HG02610 (cell line): ENCODE measurements at regions not wholly inside any gene's neighbourhood (a gene's known extent, or its start where the extent isn't known, plus 50 kb on each side); places are given as distances from the start of the nearest gene placed in this dataset.

Experiments used
- ATAC-seq: cut with Tn5 transposase; IDR thresholded peaks from one replicate; pipeline ENCODE4 v1.9.1; 2021; ENCODE audit warnings: mild to moderate bottlenecking, moderate library complexity; ENCODE audit not compliant: unreplicated experiment

DNA sequence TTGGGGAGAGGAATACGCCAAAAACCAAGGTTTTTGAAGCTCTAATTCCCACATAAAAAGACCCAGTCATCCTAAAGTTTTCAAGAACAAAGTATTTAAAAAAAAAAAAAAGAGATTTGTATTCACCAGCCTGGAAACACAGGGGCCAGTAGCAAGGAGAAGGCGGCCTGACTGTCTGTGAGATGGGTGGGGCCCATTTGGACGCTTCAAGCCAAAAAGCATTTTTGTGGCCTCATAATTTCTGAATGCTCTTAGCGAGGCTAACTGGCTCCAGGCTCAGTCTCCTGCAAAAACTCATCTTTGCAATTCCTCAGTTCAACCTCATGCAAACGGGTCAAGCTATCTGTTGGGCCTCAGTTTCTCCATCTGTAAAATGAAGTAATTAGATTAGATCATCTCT, 514.1 kb downstream of the MED13L start:
- no peak for ATAC-seq

DNA sequence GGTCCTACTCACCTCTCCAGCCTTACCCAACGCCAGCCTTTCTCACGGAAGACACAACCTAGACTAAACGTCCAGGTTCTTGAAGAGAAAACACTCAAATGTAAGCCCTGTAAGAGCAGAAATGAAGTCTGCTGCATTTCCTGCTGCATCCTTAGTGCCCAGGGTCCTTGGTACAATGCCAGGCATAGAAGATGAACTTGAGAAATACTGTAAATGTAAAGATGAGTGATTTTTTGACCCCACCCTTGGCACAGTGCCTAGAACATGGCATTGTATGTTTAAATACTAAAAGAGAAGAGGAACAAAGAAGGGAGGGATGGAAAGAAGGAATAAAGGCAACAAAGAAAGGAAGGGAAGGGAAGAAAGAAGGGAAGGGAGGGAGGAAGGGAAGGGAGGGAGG, 514.6 kb downstream of the MED13L start:
- no peak for ATAC-seq

DNA sequence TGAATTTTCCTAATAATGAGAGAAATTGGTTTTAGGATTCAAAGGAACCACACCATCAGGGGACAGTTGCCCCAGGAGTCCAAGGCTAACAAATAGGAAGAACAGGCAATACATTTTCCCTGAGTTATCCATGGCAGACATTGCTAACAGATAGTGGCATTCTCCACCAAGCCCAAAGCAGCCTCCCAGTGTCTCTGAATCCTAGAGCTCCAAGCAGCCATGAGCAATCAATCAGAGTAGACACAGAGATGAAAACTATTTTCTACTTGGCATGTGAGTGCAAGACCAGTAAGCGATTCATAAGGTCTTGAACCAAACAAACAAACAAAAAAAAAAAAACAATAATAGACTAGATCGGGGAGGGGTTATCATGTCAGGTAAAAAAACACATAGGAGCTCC, 515.7 kb downstream of the MED13L start:
- no peak for ATAC-seq

DNA sequence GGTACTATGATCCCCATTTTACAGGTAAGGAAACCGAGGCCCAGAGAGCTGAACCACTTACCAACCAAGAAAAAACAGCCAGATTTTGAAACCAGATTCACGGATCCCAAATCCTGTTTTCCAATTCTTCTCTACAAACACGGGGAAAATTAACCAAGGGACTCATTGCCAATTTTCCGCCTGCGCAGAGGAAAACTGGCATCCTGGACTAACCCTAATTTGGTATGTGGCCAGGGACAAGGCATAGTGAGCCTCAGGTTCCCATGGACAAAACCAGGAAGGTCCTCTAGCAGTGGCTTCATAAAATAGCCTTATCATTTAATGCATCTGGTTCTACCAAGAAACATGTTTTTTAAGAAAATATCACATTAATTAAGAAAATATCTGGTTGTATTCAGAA, 517.3 kb downstream of the MED13L start:
- ATAC-seq: no peak

DNA sequence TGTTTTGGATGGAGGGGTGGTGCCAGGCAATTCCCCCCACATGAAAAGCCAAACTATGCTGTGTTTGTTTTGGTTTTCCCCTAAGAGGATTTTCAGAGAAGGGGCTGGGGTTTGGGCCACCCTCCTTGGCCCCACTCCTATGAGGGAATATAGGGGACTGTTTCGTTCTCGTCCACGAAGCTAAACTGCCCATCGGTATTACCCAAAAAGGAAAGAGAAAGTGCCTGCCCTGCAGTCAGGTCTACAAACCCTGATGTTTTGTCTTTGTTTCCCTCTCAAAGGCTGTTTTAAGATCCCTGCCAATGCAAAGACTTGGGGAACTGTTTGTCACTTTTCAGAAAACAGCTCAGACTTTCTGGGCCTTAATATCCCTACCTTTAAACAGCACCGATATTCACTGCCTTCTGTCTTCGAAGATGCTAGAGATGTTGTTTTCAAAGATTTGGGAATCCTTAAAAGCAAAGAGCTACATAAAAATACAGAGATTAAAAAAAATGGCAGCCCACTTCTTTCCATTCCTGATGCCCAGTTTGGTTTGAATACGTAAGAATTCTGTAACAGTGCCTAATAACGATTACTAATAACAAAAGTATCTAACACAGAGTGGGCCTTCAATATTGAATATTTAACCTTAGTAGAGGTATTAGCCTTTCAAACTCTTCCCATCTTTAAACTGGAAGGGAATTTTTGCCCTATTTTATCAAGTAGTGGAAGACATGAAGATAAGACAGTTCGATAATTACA, 518.4 kb downstream of the MED13L start:
- no peak for ATAC-seq

DNA sequence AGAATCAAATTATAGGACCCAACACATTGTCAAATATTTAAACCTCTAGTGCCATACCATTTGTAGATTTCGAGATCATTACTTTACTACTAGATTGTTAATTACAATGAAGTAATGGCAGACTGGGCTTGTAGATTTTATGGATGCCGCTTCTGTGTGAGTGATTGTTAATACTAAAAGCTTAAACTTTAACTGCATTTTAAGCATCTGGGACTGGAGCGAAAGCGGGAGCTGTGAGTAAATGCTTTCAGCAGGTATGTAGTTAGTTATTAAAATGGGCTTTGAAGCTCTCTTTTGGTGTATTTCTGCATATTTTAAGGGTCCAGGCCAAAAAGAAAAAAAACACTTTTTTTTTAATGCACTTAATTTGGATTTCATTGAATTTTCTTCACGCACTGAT, 519.3 kb downstream of the MED13L start:
- ATAC-seq: no peak

DNA sequence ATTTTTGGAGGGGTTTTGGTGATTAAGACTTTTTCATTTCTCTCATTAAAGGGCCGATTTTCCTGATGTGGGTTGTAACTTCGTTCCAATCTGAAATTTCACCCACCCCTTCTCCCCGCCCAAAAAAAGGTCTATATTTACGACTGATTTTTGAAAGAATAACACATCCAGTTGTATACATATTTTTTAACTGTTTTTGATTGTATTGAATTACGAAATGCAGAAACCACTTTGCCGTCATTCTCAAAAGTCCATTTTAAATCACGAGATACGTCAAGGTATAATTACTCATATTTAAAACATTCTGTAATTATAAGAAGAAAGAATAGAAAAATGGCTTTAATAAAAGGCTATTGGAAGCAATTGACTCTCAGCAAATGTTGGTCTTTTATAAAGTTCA, 520.7 kb downstream of the MED13L start:
- no peak for ATAC-seq

DNA sequence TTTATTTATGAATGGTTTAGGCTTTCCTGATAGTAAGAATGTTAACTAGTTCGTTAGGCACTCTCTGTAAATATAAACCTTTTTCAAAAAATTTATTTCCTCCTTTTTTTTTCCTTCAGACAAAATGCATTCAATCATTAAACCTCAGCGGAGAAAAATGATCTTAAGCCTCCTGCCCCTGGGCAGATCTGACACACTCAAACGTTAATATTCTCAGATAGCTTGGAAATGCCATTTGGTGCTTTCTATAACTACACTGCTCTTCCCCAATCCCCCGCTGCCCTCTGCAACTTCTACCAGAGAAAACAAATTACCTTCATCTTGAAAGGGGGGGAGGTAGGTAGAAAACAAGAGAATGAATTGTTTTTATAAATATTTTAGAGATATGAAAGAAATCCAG, 521.2 kb downstream of the MED13L start:
- ATAC-seq: no peak

DNA sequence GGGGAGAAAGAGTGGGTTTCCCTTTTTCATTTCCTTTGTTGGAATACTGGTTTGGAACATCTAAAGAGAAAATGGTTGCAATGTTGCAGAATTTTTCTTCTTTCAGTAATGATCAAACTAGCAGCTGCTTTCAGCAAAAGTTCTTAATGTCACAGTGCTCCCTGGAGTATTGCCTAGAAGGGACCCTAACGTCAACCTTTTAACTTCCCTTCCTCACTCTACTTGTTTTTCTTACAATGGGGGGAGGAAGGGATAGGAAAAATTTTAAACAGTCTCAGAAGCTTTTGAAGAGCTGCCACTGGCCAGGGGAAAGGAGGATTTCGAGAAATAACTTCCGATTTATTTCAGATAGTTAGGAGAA, 521.8 kb downstream of the MED13L start:
- no peak for ATAC-seq

DNA sequence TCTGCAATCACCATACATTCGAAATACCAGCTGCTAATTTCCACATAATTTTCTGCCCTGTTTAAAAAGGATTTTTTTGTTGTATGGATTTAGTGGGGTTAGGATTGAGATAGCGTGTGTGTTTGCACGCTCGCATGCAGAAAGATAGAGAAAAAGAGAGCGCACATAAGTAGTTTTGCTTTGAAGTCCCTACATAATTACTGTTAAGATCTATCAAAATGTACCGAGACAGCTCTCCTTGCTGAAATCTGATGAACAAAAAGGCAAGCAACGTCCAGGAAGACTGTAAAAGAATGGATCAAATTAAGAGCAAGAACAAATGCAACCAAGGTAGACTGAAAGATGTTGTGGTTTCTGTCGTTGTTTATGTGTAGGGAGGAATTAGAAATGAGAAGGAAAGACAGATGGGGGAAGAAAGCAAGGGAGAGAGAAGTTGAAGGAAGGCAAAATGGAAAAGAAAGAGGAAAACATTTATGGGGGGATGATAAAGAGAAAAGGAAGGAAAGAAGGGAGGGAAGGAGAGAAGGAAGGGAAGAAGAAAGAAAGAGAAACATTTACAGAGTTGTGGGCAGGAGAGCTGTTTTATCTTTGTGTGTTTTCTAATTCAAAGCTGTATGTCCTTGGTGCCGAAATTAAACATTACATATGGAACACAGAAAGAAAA, 522.3 kb downstream of the MED13L start:
- ATAC-seq: no peak

DNA sequence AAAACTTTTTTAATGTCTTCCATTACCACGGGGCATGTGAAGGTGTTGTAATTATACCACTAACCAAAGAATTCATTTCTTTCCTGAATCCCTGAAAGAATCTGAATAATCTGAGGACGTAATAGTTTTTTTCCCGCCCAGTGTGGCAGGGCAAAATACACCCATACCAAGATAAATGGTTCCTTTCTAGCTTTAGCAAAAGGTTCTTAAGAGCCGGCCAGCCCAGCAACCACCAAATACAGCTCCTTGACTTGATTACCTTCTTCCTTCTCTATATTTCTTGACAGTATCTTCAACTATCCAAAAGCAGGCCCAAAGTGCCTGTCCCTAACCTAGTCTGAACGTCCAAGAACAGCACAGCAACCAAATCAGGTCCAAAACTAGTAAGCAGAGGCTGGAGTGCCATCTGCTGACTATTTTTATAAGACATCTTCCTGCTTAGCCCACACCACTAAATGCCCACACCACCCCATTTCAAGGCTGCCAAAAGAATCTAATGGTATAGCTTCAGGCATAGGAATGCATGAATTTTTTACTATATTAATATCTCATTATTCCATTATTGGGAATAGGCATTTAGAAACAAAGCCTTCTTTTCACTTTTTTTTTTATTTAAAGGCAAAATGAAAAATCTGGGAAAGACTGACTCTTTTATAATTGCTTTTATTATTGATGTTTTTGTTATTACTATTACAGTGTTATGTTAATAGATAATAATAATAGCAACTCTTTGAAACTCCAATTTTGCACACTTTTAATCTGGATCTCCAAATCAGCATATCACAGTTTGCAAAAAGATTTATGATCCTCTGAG, 524.4 kb downstream of the MED13L start:
- no peak for ATAC-seq

DNA sequence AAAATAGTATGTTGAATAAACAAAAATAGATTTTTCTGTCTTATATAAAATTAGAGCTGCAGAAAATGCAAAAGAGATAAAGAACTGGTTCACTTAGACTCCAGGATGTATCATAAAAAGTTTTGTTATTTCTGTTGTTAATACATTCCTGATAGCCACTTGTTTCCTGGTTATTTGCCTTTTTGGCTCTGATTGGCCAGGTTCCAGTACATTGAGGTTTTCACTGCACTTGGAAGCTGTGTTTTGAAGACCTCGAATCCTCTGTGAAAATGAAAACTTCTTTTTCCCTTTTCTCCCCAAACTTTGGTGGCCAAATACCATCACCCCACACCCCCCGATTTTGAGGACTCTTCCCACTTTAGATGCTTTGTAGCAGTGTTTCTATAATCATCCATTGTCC, 525.3 kb downstream of the MED13L start:
- ATAC-seq: no peak

DNA sequence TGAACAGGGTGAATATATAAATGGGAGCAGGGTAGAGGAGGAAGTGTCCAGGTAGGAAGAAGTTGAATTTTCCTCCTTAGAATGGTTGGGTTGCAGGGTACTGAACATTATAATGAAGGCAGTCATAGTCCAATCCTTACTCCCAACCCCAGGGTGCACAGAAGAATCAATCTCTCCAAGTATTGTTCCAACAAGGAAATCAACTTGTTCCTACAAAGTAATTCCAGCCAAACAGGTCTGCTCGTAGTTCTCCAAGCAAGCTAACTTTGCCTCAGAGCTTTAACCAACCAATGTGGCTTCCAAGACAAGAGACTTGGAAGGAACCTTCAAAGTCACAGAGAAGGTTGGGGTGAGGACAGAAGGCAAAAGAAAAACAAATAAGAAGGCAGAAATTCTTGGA, 527.2 kb downstream of the MED13L start:
- no peak for ATAC-seq

DNA sequence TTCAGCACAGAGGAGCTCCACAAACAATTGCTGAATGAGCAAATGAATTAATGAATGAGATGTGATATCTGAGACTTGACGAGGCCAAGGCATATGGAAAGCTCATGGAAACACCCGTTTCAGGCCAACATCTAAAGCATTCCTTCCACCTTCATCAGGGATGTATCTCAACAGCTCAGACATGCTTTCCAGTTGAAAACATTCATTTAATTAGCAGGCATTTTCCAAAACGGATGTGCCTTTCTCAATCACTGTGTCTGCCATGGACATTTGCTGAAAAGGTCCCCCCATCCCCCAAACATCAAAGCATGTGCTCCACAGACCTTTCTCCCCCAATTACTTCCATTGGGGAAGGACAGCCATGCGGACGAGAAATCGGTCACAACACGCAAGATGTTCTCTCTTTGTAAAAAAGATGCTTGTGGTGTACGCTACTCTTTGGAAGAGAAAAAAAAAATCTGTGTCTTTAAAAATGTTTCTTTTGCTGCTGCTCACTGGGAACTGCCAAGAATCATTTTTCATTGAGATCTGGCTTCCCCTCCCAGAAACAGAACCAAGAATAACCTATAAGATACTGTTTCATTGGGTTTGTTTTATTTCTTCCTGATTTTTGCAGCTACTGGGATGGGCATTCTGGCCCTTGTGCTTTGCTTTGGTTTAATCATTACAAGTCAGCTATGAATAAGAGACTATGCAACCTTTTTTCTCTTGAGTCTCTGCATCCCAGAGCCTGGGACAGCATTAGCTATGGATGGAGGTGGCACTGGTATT, 528.2 kb downstream of the MED13L start:
- ATAC-seq: no peak

DNA sequence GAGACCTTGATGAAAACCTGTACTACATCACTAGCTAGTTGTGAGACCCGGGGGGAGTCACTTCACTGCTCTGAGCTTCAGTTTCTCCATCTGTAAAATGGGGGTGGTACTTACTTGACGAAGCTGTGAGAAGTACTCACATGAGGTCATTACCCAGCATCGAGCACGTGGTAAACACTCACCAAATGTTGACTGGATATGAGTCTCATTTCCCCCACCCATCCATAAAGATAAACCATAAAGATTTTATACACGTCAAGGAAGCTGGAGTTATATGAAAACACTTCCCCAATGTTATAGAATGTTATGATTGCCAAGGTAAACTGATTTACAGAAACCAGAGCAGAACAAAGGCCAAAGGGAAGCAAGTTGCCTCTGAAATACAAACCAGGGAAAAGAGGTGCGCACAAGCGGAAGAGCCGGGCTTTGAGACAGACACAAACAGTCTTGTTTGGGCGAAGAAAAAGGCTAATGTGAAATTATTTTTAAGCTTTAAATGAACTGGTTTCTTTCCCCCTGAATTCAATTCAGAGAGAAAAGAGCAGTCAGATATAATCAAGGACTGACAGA, 536.8 kb downstream of the MED13L start:
- ATAC-seq: no peak

DNA sequence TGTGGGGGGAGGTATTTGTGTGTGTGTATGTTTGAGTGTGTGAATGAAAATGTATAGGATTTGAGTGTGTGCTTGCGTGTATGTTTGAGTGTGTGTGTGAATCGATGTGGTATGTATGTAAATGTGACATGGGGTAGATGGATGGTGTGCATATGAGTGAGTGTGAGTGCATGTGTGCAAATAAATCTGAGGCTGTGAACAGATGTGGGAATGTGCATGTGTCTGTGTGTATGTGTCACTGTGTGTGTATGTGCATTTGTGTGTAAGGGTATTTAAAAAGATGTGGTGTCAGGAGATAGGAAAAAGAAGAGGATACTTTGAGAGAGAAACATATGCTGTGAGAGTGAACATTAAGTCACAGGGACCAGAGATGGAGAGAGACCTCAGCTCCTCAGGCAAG, 539.6 kb downstream of the MED13L start:
- ATAC-seq: no peak

DNA sequence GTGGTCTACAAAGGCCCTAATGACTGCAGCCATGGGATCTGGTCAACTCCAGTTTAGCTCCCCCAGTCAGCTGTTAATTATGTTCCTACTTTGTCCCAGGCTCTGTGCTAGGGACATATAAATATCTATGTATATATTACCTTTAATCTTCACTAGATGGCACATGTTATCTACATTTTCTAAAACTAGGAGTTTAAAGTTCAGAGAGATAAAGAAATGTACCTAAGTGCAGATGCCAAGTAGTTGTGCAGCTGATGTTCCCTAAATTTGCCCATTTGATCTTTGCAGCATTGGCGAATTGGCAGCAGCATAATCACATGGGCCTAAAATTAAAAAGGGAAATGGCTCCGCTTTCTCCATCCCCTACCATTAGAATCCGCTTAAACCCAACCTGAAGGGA, 541.1 kb downstream of the MED13L start:
- no peak for ATAC-seq

DNA sequence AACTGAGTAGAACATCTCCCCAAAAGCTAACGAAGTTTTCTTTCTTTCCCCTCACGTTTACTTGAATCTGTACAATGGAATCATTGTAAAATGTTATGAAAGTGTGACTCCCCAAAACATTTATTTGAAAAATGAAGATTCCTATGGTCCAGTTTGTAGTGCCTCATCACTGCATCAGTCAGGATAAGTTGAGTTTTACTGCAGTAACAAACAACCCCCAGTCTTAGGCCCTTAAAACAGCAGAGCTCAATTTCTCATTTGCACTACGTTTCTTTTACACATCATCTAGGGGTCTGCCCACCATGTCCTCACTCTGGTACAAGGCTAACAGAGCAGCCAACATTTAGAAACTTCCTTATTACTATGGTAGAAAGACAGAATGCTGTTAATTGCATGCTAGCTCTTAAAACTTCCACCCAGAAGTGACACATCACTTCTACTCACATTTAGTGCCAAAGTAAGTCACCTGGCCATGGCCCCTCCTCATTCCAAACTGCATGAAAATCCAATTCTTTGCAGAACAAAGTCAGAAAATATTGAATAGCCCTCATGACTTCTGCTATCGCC, 546.4 kb downstream of the MED13L start:
- ATAC-seq: no peak

DNA sequence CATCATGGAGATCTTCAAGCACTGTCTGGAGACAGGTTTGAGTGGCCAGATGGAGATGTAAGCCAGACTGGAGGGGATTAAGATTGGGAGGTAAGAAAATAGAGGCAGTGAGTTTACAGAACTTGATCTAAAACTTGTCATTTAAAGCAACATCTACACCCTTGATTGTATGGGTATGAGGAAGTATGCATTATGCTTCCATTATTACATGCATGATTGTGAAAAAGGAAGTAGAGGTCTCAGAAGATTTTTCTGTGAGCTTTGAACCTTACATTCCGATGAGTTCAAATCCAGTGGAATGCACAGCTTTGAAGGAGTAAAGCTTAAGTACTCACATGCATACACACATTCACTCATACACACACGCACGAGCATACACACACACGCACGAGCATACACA, 550.8 kb downstream of the MED13L start:
- ATAC-seq: no peak

DNA sequence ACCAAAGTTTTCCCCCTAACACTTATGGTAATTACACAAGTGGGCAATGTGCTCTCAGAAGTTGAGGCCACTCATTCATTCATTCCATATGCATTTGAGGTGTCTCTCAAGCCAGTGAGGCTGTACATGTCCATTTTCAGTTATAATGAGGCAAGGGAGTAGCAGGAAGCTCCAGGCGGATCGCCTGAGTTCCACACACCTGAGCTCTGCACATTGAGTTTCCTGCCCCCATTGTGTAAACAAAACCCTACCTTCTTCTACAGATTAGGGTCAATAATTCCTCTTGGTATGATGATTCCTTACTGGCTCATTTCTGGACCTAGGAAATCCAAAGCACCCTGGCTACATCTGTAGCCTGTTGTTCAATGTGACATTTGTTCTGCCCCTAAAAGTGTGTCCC, 555.3 kb downstream of the MED13L start:
- no peak for ATAC-seq

DNA sequence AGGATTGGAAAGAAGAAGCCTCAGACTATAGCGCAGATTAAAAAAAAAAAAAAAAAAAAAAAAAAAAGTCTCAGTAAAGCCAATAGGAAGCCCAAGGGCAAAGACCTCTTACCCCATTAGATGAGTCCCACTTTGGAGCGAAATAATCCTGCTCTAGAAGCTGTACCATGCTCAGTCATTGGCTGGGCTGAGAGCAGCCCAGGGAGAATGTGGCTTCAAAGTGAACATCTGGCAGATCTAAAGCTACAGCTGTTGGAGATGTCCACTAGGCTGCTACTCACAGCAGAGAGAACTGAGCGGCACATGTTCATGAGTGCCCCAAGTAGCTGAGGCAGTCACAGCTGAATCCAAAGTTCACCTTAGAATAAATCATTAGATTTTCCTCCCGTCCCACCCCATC, 560.9 kb downstream of the MED13L start:
- no peak for ATAC-seq
